ENCODE measurements at regions not wholly inside any gene's neighbourhood (a gene's known extent, or its start where the extent isn't known, plus 50 kb on each side); places are given as distances from the start of the nearest gene placed in this dataset.

GRCh38 chr2:145573608-145574007, 1053.7 kb upstream of the ZEB2 start:
- no peak for DNase-seq (ENCODE audit: low read depth in 1 of 2, low spot score in 1 of 2)
- H3K9me3 ChIP-seq (ENCODE audit: low read depth), result no peaks in the 10 kb centered on the region
- H3K4me3 ChIP-seq, result no peak overlapping the region
- H3K4me1 ChIP-seq (ENCODE audit: low read depth), result no peaks in the 10 kb centered on the region
- H3K36me3 ChIP-seq, result no peaks in the 10 kb centered on the region
- H3K27me3 ChIP-seq, result no peaks in the 10 kb centered on the region
- H3K27ac ChIP-seq, result no peak overlapping the region
- no peak for TF ChIP-seq CTCF (IDR thresholded peaks at IDR 0.05; ENCODE audit: low read depth, low read length)

- Histone ChIP-seq H3K4me1 (ENCODE audit: low read depth) (no peaks in the 10 kb centered on the region), H3K27ac (no peak overlapping the region), H3K4me3 (no peak overlapping the region), H3K36me3 (no peaks in the 10 kb centered on the region), H3K27me3 (no peaks in the 10 kb centered on the region), H3K9me3 (ENCODE audit: low read depth) (no peaks in the 10 kb centered on the region)
- DNase-seq (ENCODE audit: low read depth in 1 of 2, low spot score in 1 of 2), result no peak
- TF ChIP-seq CTCF (IDR thresholded peaks at IDR 0.05; ENCODE audit: low read depth, low read length), result no peak
Observed at GRCh38 chr2:145572238-145572637, 1052.3 kb upstream of the ZEB2 start.

GRCh38 chr2:145569108-145569507, 1049.2 kb upstream of the ZEB2 start:
- Histone ChIP-seq H3K4me3 (no peak overlapping the region), H3K36me3 (no peaks in the 10 kb centered on the region), H3K9me3 (ENCODE audit: low read depth) (no peaks in the 10 kb centered on the region), H3K27me3 (no peaks in the 10 kb centered on the region), H3K4me1 (ENCODE audit: low read depth) (no peaks in the 10 kb centered on the region), H3K27ac (no peak overlapping the region)
- no peak for TF ChIP-seq CTCF (IDR thresholded peaks at IDR 0.05; ENCODE audit: low read depth, low read length)
- peak in 1 of 2 donors; percentile 6 for DNase-seq (ENCODE audit: low read depth in 1 of 2, low spot score in 1 of 2)

GRCh38 chr2:145563741-145564615, 1044.1 kb upstream of the ZEB2 start:
- no peak overlapping the region for H3K4me3 ChIP-seq
- H3K36me3 ChIP-seq, result no peaks in the 10 kb centered on the region
- no peak overlapping the region for H3K27ac ChIP-seq
- H3K27me3 ChIP-seq, result no peaks in the 10 kb centered on the region
- H3K9me3 ChIP-seq (ENCODE audit: low read depth), result no peaks in the 10 kb centered on the region
- no peak for TF ChIP-seq CTCF (IDR thresholded peaks at IDR 0.05; ENCODE audit: low read depth, low read length)
- no peaks in the 10 kb centered on the region for H3K4me1 ChIP-seq (ENCODE audit: low read depth)
- no peak for DNase-seq (ENCODE audit: low read depth in 1 of 2, low spot score in 1 of 2)

- no peak for TF ChIP-seq CTCF (IDR thresholded peaks at IDR 0.05; ENCODE audit: low read depth, low read length)
Observed at GRCh38 chr2:145561152-145561551, 1041.2 kb upstream of the ZEB2 start.

More at GRCh38 chr2:145561152-145561551, 1041.2 kb upstream of the ZEB2 start:
- Histone ChIP-seq H3K27me3 (no peaks in the 10 kb centered on the region), H3K9me3 (ENCODE audit: low read depth) (no peaks in the 10 kb centered on the region), H3K27ac (no peak overlapping the region), H3K4me1 (ENCODE audit: low read depth) (no peaks in the 10 kb centered on the region), H3K36me3 (no peaks in the 10 kb centered on the region), H3K4me3 (no peak overlapping the region)
- DNase-seq (ENCODE audit: low read depth in 1 of 2, low spot score in 1 of 2), result no peak
